NCI-H2029 (cell line): ENCODE measurements at regions not wholly inside any gene's neighbourhood (a gene's known extent, or its start where the extent isn't known, plus 50 kb on each side); places are given as distances from the start of the nearest gene placed in this dataset.

Experiments used
- DNase-seq: peaks from one replicate; lab custom pipeline; 2025; lab: John Stamatoyannopoulos, UW

DNA sequence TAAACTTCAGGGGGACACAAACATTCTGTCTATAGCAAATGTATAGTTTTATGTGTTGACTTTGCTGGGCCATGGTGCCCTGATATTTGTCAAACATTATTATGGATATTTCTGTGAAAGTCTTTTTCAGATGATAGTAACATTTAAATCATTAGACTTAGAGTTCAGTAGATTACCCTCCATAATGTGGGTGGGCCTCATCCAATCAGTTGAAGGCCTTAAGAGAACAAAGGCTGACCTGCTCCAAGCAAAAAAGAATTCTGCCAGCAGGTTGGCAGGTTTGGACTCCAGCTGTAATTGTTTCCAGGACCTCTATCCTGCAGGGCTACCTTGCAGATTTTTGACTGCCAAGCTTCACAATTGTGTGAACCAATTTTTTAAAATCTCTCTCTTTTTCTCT lies 1250.9 kb downstream of the ROBO1 start:
- no peak for DNase-seq

DNA sequence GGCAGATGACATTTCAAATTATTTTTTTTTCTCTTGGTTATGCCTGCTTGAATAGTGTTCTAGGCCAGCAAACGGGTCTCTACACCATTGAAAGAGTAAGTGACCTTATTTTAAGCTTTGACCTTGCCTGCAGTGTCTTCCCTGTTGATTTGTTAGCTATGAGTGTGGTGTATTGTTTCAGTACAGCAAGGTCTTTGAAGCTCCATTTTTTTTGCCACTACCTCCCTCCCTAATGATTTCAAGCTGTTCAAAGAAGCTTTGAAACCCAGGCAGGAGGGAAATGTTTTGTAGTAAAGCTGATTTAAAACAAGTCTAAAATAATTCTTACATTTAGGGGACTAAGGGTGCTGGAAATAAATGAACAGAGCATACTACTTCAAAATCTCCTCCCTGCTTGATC lies 1249.8 kb downstream of the ROBO1 start:
- no peak for DNase-seq

DNA sequence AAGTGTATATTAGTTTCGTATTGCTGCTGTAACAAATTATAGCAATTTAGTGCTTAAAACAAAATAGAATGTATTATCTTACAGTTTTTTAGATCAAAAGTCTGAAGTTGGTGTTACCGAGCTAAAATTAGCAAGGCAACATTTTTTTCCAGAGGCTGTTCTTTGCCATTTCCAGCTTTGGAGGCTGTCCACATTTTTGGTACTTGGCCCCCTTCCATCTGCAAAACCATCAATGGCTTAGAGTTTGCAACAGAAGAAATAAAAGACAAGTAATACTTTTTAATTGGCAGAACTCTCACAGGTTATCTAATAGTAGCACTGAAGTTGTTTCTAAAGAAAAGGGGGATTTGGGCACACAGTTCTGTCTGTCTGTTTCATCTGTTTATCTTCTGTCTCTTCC lies 1248.5 kb downstream of the ROBO1 start:
- no peak for DNase-seq

DNA sequence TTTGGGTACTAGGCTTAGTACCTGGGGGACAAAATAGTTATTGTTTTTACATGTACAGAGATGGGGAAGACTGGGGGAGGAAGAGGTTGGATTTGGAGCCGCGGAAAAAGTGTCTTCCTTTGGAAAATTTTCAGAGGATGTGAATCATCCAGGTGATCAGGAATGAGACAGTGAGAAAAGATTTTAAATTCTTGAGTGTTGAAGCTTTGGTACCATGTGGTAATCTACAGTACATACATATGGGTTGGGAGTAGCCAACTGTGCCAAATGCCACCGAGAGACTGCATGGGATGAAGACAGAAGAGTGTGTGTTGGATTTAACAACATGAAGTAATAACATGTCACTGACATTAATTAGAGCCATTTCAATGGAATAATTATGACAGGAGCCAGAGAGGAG lies 1238.2 kb downstream of the ROBO1 start:
- DNase-seq, result no peak

DNA sequence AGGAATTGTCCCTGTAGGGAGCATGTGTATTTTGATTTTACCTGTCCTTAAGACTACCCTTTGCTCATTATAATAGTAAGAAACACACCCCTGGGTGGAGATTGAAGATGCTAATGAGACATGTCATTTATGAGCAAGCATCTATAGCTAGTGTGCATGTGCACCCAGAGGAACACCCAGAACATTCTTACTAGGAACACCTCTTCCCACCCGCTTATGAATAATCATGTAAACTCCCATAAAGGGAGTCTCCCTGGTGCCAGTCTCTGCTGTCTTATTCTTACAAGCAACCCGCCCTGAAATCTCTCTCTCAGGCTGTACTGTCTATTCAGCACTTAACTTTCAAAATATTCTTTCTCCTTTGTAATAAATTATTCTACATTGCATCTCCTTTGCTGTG lies 1227.3 kb downstream of the ROBO1 start:
- DNase-seq, result no peak

DNA sequence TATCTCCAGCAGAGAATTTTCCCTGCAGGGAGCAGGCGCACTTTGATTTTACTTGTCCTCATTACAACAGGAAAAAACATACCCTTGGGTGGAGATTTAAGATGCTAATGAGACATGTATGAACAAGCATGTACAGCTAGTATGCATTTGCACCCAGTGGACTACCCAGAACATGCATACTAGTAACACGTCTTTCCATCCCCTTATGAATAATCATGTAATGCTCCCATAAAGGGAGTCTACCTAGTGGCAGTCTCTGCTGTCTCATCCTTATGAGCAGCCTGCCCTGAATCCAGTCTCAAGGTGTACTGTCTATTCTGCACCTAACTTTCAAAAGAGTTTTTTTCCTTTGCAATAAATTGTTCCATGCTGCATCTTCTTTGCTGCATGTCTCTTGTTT lies 1222.0 kb downstream of the ROBO1 start:
- no peak for DNase-seq
